ENCODE measurements at regions not wholly inside any gene's neighbourhood (a gene's known extent, or its start where the extent isn't known, plus 50 kb on each side); places are given as distances from the start of the nearest gene placed in this dataset.

DNA sequence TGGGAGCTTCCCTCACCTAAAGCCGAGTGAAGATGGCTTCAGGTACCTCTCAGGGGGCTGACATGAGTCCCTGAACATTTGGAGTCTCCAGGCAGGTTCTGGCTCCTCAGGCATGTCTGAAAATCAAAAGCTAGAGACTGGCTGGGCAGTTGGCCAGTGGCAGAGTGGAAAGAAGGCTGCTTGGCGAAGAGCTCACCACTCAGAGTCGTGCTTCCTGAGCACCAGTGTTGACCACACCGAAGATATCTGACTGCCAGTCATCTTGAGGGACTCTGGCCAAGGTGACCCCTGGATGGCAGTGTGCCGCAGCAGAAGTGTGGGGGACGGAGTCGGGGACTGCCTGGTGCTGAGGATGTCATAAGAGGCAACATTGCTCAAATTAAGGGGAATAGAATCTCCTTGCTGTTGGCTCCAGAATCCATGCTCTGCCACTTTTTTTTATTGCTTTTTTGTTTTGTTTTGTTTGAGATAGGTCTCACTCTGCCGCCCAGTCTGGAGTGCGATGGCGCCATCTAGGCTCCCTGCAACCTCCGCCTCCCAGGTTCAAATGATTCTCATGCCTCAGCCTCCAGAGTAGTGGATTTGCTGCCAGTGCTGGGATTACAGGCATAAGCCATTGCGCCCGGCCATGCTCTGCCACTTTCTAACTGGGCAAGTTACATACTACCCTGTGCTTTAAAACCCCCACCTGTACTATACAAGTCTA is 172.5 kb upstream of the GATB start:
- H3K4me3 Mint-ChIP-seq (ENCODE audit: low read depth) = no peak overlapping the region
- TF ChIP-seq, protein P1, sequence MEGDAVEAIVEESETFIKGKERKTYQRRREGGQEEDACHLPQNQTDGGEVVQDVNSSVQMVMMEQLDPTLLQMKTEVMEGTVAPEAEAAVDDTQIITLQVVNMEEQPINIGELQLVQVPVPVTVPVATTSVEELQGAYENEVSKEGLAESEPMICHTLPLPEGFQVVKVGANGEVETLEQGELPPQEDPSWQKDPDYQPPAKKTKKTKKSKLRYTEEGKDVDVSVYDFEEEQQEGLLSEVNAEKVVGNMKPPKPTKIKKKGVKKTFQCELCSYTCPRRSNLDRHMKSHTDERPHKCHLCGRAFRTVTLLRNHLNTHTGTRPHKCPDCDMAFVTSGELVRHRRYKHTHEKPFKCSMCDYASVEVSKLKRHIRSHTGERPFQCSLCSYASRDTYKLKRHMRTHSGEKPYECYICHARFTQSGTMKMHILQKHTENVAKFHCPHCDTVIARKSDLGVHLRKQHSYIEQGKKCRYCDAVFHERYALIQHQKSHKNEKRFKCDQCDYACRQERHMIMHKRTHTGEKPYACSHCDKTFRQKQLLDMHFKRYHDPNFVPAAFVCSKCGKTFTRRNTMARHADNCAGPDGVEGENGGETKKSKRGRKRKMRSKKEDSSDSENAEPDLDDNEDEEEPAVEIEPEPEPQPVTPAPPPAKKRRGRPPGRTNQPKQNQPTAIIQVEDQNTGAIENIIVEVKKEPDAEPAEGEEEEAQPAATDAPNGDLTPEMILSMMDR (IDR thresholded peaks at IDR 0.05; ENCODE audit: unreplicated experiment) = peak; percentile 18
- no peaks in the 10 kb centered on the region for H3K9me3 Mint-ChIP-seq (ENCODE audit: low read depth)
- H3K27me3 Mint-ChIP-seq = peaks cover 51% of the 10 kb centered on the region
- no peaks in the 10 kb centered on the region for H3K36me3 Mint-ChIP-seq (ENCODE audit: insufficient read depth)
- DNase-seq (ENCODE audit: low spot score, unreplicated experiment) = no peak
- H3K4me1 Mint-ChIP-seq (ENCODE audit: low read depth) = no peaks in the 10 kb centered on the region
- no peak overlapping the region for H3K27ac Mint-ChIP-seq

DNA sequence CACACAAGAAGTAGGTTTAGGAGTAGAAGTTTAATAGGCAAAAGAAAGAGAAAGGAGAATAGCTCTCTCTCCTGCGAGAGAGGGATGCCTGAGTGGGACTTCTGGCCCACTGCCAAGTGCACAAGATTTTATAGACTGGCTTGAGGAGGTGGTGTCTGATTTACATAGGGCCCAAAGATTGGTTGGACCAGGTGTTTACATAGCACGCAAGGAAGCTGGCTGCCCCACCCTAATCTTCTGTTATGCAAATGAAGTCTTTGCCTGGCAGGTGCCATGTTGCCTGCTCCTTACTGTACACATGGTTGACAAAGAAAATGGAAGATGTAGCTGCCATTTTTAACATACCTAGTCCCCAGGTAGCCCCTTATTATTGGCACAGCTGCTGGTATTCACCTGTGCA is 170.8 kb upstream of the GATB start:
- H3K27me3 Mint-ChIP-seq = peaks cover 58% of the 10 kb centered on the region
- no peak overlapping the region for H3K4me3 Mint-ChIP-seq (ENCODE audit: low read depth)
- H3K4me1 Mint-ChIP-seq (ENCODE audit: low read depth) = no peaks in the 10 kb centered on the region
- no peaks in the 10 kb centered on the region for H3K9me3 Mint-ChIP-seq (ENCODE audit: low read depth)
- no peak overlapping the region for H3K27ac Mint-ChIP-seq
- TF ChIP-seq, protein P1 (IDR thresholded peaks at IDR 0.05; ENCODE audit: unreplicated experiment) = no peak
- DNase-seq (ENCODE audit: low spot score, unreplicated experiment) = no peak
- H3K36me3 Mint-ChIP-seq (ENCODE audit: insufficient read depth) = no peaks in the 10 kb centered on the region

DNA sequence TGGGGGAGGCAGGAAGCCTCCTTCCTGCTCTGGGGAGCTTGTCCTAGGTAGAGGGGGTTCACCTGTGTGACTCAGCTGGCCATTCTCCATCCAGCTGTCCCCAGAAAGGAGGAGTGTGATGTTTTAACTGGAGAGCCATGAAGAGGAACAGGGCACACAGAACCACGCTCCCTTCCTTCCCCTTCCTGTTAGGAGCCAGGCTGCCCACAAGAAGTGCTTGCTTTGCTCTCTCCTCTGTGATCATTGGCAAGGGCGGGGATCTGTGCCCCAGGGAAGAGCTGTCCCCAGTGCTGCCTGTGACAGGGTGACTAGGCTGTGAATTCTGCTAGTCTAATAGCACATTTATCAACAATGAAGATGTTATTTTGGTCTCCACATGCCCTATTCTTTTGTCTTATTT is 169.6 kb upstream of the GATB start:
- TF ChIP-seq, protein P1 (IDR thresholded peaks at IDR 0.05; ENCODE audit: unreplicated experiment) = no peak
- Mint-ChIP-seq H3K9me3 (ENCODE audit: low read depth) (no peaks in the 10 kb centered on the region), H3K27ac (no peak overlapping the region), H3K4me1 (ENCODE audit: low read depth) (no peaks in the 10 kb centered on the region), H3K36me3 (ENCODE audit: insufficient read depth) (no peaks in the 10 kb centered on the region), H3K27me3 (peaks cover 61% of the 10 kb centered on the region), H3K4me3 (ENCODE audit: low read depth) (no peak overlapping the region)
- no peak for DNase-seq (ENCODE audit: low spot score, unreplicated experiment)

DNA sequence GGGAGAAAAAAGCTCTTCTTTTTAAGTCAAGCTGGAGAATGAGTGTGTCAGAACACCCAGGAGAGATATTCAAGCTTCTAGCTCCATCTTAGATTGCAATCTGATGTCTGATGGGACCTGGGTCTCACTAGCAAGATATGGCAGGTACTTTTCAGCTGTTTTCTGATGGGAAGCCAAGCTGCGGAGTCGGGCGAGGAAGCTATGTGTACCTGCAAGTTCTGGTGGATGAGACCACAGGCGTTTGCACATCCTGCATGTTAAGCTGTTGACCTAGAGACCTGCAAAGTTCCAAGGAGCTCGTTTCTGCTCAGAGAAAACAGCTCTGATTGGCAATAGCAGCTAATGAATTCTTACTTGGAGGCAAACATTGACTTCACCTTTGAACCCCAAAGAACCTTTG is 167.3 kb upstream of the GATB start:
- Mint-ChIP-seq H3K4me1 (ENCODE audit: low read depth) (no peaks in the 10 kb centered on the region), H3K36me3 (ENCODE audit: insufficient read depth) (no peaks in the 10 kb centered on the region), H3K4me3 (ENCODE audit: low read depth) (no peak overlapping the region), H3K27ac (no peak overlapping the region), H3K9me3 (ENCODE audit: low read depth) (no peaks in the 10 kb centered on the region), H3K27me3 (peaks cover 64% of the 10 kb centered on the region)
- TF ChIP-seq, protein P1 (IDR thresholded peaks at IDR 0.05; ENCODE audit: unreplicated experiment) = no peak
- DNase-seq (ENCODE audit: low spot score, unreplicated experiment) = no peak

DNA sequence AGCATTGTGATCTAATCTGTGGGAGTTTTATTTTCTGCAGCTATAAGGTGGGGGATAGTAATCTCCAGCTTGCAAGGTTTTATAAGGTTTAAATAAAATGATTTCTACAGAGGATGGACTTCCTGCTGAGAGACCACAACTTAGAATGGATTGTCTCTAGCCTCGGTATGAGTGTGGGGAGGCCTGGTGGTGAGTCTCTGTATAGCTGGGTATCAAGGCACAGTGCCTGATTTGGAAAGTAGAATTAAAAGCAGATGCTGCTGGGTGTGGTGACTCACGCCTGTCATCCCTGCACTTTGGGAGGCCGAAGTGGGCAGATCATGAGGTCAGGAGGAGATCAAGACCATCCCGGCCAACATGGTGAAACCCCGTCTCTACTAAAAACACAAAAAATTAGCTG is 162.0 kb upstream of the GATB start:
- Mint-ChIP-seq H3K4me3 (ENCODE audit: low read depth) (no peak overlapping the region), H3K27me3 (peaks cover 43% of the 10 kb centered on the region)
- DNase-seq (ENCODE audit: low spot score, unreplicated experiment) = no peak

More for the DNA sequence above, 162.0 kb upstream of the GATB start:
- Mint-ChIP-seq H3K4me1 (ENCODE audit: low read depth) (no peaks in the 10 kb centered on the region), H3K9me3 (ENCODE audit: low read depth) (no peaks in the 10 kb centered on the region), H3K36me3 (ENCODE audit: insufficient read depth) (no peaks in the 10 kb centered on the region), H3K27ac (no peak overlapping the region)
- TF ChIP-seq, protein P1 (IDR thresholded peaks at IDR 0.05; ENCODE audit: unreplicated experiment) = no peak

Data from progenitor cell of endocrine pancreas (in vitro differentiated cells).